ENCODE measurements at regions not wholly inside any gene's neighbourhood (a gene's known extent, or its start where the extent isn't known, plus 50 kb on each side); places are given as distances from the start of the nearest gene placed in this dataset.

DNA sequence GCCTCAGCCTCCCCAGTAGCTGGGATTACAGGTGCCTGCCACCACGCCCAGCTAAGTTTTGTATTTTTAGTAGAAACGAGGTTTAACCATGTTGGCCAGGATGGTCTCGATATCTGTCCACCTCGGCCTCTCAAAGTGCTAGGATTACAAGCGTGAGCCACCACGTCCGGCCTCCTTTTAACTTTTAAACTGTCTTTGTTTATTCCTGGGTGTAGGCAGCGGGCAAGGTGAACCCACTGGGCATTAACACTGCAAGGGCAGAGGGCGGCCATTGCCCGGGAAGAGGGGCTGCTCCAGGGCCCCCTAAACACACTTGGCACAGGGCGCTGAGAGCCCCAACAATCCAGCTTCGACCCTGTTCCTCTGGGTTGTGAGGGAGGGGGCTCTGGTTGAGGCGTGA is 693.6 kb downstream of the BRD1 start:
- DNase-seq: no peak

GRCh38 chr22:49133541-49133940 is 694.1 kb downstream of the BRD1 start:
- no peak for DNase-seq

- no peak for DNase-seq
Measured at GRCh38 chr22:49132009-49132408, 695.7 kb downstream of the BRD1 start.

DNA sequence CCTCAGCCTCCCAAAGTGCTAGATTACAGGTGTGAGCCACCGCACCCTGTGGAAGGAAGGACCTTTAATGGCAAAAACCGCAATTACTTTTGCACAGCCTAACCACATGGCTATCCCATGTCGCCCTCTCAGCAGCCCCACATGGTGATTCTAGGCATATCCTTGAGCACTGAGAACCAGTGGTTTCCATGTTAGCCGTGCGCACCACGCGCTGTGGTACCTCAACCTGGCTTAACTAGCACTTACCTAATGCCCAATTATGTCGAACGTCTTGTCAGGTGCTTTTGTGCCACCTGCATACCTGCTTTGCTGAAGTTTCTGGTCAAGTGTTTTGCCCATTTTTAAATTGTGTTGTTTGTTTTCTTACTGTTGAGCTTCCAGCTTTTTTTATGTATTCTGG is 697.9 kb downstream of the BRD1 start:
- DNase-seq: no peak

GRCh38 chr22:49128874-49129273 is 698.8 kb downstream of the BRD1 start:
- no peak for DNase-seq

- no peak for DNase-seq
Measured at GRCh38 chr22:49124608-49125007, 703.1 kb downstream of the BRD1 start.

DNA sequence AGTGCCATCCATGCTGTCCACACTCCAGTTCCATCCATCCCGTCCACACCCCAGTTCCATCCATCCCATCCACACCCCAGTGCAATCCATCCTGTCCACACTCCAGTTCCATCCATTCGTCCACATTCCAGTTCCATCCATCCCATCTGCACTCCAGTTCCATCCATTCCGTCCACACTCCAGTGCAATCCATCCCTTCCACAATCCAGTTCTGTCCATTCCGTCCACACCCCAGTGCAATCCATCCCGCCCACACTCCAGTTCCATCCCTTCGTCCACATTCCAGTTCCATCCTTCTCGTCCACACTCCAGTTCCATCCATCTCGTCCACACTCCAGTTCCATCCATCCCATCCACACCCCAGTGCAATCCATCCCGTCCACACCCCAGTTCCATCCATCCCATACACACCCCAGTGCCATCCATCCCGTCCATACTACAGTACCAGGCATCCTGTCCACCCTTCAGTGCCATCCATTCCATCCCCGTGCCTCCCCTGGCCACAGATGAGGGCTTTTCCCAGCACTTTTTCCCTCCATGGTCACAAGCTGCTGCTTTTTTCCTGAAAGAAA is 704.0 kb downstream of the BRD1 start:
- no peak for DNase-seq

- DNase-seq: no peak
Measured at GRCh38 chr22:49119551-49119952, 708.1 kb downstream of the BRD1 start.

DNA sequence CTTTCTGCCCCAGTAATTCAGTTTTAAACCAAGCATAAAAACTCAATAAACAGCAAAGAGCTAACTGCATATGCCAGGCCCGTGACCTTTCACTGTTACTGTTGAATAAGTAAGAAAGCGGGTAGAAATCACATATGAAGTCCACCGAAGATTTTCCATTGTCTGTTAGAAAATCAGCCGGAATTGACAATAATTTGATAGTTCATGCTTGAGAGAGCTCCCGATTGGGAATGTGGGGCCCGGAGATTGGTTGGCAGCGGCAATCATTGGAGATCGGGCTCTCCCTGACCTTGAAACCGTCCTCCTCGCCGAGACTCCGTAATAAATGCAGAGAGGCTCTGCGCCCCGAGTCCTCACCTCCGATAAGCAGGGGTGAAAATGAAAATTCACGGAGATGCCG is 709.6 kb downstream of the BRD1 start:
- no peak for DNase-seq

DNA sequence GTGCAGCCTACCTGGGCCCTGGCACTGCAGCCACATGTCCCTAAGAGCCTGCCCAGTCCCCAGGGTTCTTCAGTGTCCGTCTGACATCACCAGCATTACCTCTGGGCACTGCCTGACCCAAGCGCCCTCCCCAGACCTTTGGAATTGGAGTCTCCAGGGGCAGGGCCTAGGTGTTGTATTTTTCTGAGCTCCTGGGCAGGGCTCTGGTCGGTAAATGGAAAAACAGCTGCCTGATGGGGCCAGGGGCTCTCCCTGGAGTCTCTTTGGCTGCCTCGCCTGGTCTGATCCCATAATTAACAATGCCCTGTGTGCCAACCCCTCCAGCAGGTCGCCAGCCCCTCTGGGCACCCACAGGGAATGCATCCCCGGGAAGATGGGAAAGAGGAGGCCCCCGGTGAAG is 710.2 kb downstream of the BRD1 start:
- DNase-seq: no peak

DNA sequence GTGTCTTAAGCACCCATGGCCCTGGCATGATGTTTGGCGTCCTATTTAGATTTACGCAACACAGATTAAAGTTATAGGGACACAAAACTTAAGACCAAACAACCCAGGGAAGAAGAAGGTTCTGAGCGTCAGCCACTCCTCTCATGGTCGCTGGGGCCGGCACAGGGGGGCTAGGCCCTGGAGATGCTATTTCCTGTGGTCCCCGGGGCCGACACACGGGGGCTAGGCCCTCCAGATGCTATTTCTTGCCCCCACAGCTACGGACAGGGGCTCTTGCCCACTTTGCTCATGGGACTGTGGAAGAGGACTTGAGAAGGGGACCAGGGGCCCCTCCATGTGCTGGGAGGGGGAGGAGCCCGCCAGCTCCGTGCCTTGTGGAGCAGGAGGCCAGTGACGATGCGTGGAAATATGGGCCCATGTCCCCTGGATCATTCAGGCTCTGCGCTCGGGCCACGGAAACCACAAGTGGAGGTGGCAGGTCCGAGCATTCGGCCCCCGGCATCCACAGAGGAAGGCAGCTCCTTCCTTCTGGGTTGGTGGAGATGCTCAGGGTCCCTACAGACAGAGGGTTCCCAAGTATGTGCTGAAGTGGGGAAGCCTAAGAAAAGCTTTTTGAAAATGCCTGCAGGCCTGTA is 711.1 kb downstream of the BRD1 start:
- no peak for DNase-seq

- DNase-seq: no peak
Measured at GRCh38 chr22:49116021-49116420, 711.7 kb downstream of the BRD1 start.

GRCh38 chr22:49115197-49115596 is 712.5 kb downstream of the BRD1 start:
- DNase-seq: no peak

DNA sequence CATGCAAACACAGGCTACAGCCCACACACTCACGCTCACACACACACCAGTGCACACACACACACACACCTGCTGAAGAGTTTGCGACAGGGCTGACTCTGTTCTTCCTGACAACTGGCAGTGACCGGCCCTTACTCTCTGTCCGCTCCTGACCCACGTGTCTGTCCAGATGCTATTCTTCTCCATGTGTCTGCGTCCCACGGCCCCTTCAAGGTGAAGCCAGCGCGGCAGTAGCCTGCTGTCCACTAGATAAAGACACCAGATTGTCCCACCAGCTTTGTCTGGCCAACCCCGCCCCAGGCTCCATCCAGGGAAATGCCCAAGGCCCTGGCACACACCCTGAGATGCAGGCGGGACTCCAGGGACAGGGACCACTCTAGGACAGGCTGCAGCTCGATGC is 713.9 kb downstream of the BRD1 start:
- DNase-seq: no peak

GRCh38 chr22:49112661-49113626 is 714.7 kb downstream of the BRD1 start:
- no peak for DNase-seq

- DNase-seq: no peak
Measured at GRCh38 chr22:49112176-49112575, 715.5 kb downstream of the BRD1 start.

GRCh38 chr22:49111085-49111484 is 716.6 kb downstream of the BRD1 start:
- no peak for DNase-seq

DNA sequence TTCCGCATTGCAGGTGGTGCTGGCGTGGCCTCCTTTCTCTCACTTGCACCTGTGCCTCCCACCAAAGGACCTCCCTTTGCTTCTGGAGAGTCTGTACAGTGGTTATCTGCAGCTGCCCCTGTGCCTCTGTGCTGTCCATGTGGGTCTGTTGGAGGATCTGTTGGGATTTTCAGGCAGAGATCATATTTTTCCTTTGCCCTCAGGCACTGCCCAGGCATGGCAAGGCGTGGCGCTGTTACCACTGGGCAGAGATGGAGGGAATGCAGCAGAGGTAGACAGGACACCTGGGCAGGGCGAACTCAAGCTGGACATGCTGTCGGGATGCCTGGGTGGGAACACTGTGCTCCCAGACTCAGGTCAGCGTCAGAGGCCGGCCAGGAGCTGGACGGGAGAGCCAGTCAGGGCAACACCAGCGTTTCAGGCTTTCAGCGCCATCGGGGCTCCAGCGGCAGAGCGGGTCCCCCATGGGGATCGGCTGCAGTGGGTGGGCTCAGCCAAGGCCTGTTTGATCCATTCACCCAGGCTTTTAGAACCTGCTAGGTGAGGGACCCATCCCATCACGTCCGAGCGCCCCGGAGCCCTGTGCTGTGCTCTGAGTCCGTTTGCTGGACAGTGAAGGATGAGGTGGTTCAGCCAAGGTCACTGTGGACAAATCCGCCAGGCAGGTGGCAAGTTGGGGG is 718.9 kb downstream of the BRD1 start:
- DNase-seq: no peak

- DNase-seq: no peak
Measured at GRCh38 chr22:49107961-49108530, 719.6 kb downstream of the BRD1 start.

- no peak for DNase-seq
Measured at GRCh38 chr22:49107561-49107960, 720.1 kb downstream of the BRD1 start.

- DNase-seq: no peak
Measured at GRCh38 chr22:49106842-49107152, 720.9 kb downstream of the BRD1 start.

Measured in hypothalamus (tissue), 51 donors.